Fibroblast of villous mesenchyme (primary cell): ENCODE measurements at regions not wholly inside any gene's neighbourhood (a gene's known extent, or its start where the extent isn't known, plus 50 kb on each side); places are given as distances from the start of the nearest gene placed in this dataset.

Experiments
- DNase-seq: peaks from one replicate; pipeline ENCODE4 v3.0.0-alpha.2; 2010; ENCODE audit warnings: low read depth
- H3K4me3 ChIP-seq: 2 replicates; pipeline ENCODE4 v1.5.1; 2011; ENCODE audit warnings: low read depth, mild to moderate bottlenecking, low read length
- CTCF ChIP-seq: IDR thresholded peaks from 2 replicates; pipeline ENCODE4 v1.5.1; 2012; ENCODE audit warnings: low read depth, mild to moderate bottlenecking, low read length; ENCODE audit not compliant: insufficient read depth

GRCh38 chr2:211070547-211070946, 514.1 kb downstream of the CPS1 start:
- TF ChIP-seq CTCF: no peak
- H3K4me3 ChIP-seq: no peak overlapping the region
- DNase-seq: no peak

- TF ChIP-seq CTCF: no peak
- no peak overlapping the region for H3K4me3 ChIP-seq
- no peak for DNase-seq
These were observed 520.9 kb downstream of the CPS1 start for GRCh38 chr2:211077216-211077767.

GRCh38 chr2:211084352-211084751, 528.0 kb downstream of the CPS1 start:
- TF ChIP-seq CTCF: no peak
- DNase-seq: no peak
- H3K4me3 ChIP-seq: no peak overlapping the region

- TF ChIP-seq CTCF: peak; percentile 47
- H3K4me3 ChIP-seq: no peak overlapping the region
- DNase-seq: peak; percentile 6
These were observed 528.8 kb downstream of the CPS1 start for GRCh38 chr2:211085056-211085680.

GRCh38 chr2:211086049-211086448, 529.6 kb downstream of the CPS1 start:
- H3K4me3 ChIP-seq: no peak overlapping the region
- TF ChIP-seq CTCF: no peak
- no peak for DNase-seq

GRCh38 chr2:211089127-211089526, 532.7 kb downstream of the CPS1 start:
- DNase-seq: no peak
- no peak for TF ChIP-seq CTCF
- H3K4me3 ChIP-seq: no peak overlapping the region
